Cardiac muscle cell (in vitro differentiated cells and primary cell): ENCODE measurements at regions not wholly inside any gene's neighbourhood (a gene's known extent, or its start where the extent isn't known, plus 50 kb on each side); places are given as distances from the start of the nearest gene placed in this dataset.
"Not testable (repeated sequence)": the region's sequence is repeated elsewhere in the genome, so short reads cannot be mapped to it uniquely, and the experiment has no call there.

Experiments
- DNase-seq, 2 donors: peaks; one replicate each; pipeline versions ENCODE4 v3.0.0 to v3.0.0-alpha.2; 2010 to 2017; ENCODE audit warnings: low read depth in 1 of 2, low spot score in 1 of 2
- H3K27ac ChIP-seq: fragments of 200-600 bp; sonication (generic); 2 replicates; pipeline ENCODE4 v1.5.1; 2016
- H3K27me3 ChIP-seq: fragments of 200-600 bp; sonication (generic); 2 replicates; pipeline ENCODE4 v1.6.0; 2016; ENCODE audit warnings: control low read depth
- H3K36me3 ChIP-seq: fragments of 200-600 bp; sonication (generic); 2 replicates; pipeline ENCODE4 v1.5.1; 2016; ENCODE audit warnings: control low read depth
- H3K4me1 ChIP-seq: fragments of 200-600 bp; sonication (generic); 2 replicates; pipeline ENCODE4 v1.8.1; 2017; ENCODE audit warnings: low read depth, mild to moderate bottlenecking, mixed run types
- H3K4me3 ChIP-seq: fragments of 200-600 bp; sonication (generic); 2 replicates; pipeline ENCODE4 v1.5.1; 2016; ENCODE audit warnings: mild to moderate bottlenecking
- H3K9me3 ChIP-seq: fragments of 200-600 bp; sonication (generic); 2 replicates; pipeline ENCODE4 v1.5.1; 2017; ENCODE audit warnings: low read depth, mild to moderate bottlenecking, control low read depth
- CTCF ChIP-seq: IDR thresholded peaks from 2 replicates; pipeline ENCODE4 v1.5.1; 2012; ENCODE audit warnings: low read depth, mild to moderate bottlenecking, low read length

GRCh38 chr13:90461398-90461797 lies 886.1 kb upstream of the MIR17HG start:
- no peak for TF ChIP-seq CTCF

GRCh38 chr13:90477216-90477615 lies 870.3 kb upstream of the MIR17HG start:
- Histone ChIP-seq H3K36me3 (no peaks in the 10 kb centered on the region), H3K4me3 (no peak overlapping the region), H3K27ac (no peak overlapping the region), H3K27me3 (no peaks in the 10 kb centered on the region), H3K9me3 (no peaks in the 10 kb centered on the region), H3K4me1 (peaks cover 6% of the 10 kb centered on the region)
- DNase-seq, result no peak
- TF ChIP-seq CTCF, result no peak

More at GRCh38 chr13:90461398-90461797, 886.1 kb upstream of the MIR17HG start:
- Histone ChIP-seq H3K4me1 (no peaks in the 10 kb centered on the region), H3K27me3 (no peaks in the 10 kb centered on the region), H3K27ac (no peak overlapping the region), H3K36me3 (no peaks in the 10 kb centered on the region), H3K9me3 (no peaks in the 10 kb centered on the region), H3K4me3 (no peak overlapping the region)
- DNase-seq, result no peak

- no peak for TF ChIP-seq CTCF
- Histone ChIP-seq H3K27ac (no peak overlapping the region), H3K4me3 (no peak overlapping the region), H3K9me3 (no peaks in the 10 kb centered on the region), H3K36me3 (no peaks in the 10 kb centered on the region), H3K4me1 (no peaks in the 10 kb centered on the region), H3K27me3 (no peaks in the 10 kb centered on the region)
- DNase-seq, result no peak
Observed at GRCh38 chr13:90483906-90484305, 863.6 kb upstream of the MIR17HG start.

- Histone ChIP-seq H3K4me3 (no peak overlapping the region), H3K9me3 (no peaks in the 10 kb centered on the region), H3K36me3 (no peaks in the 10 kb centered on the region), H3K27me3 (no peaks in the 10 kb centered on the region), H3K27ac (no peak overlapping the region), H3K4me1 (no peaks in the 10 kb centered on the region)
- TF ChIP-seq CTCF, result no peak
- peak in 1 of 2 donors; percentile 75 for DNase-seq
Observed at GRCh38 chr13:90485436-90485835, 862.1 kb upstream of the MIR17HG start.

- Histone ChIP-seq H3K4me3 (no peak overlapping the region), H3K4me1 (no peaks in the 10 kb centered on the region), H3K27ac (no peak overlapping the region), H3K9me3 (no peaks in the 10 kb centered on the region), H3K27me3 (no peaks in the 10 kb centered on the region), H3K36me3 (no peaks in the 10 kb centered on the region)
- DNase-seq, result no peak
- TF ChIP-seq CTCF, result no peak
Observed at GRCh38 chr13:90492872-90493271, 854.6 kb upstream of the MIR17HG start.

GRCh38 chr13:90493667-90494066 lies 853.8 kb upstream of the MIR17HG start:
- Histone ChIP-seq H3K36me3 (no peaks in the 10 kb centered on the region), H3K9me3 (no peaks in the 10 kb centered on the region), H3K27ac (no peak overlapping the region), H3K4me3 (no peak overlapping the region), H3K27me3 (no peaks in the 10 kb centered on the region), H3K4me1 (no peaks in the 10 kb centered on the region)
- TF ChIP-seq CTCF, result no peak
- DNase-seq, result no peak

- not testable (repeated sequence) for H3K4me1 ChIP-seq, DNase-seq, H3K27me3 ChIP-seq, H3K36me3 ChIP-seq, H3K4me3 ChIP-seq, H3K9me3 ChIP-seq, H3K27ac ChIP-seq
Observed at GRCh38 chr13:90494849-90495248, 852.6 kb upstream of the MIR17HG start.
